GM12872 (cell line): ENCODE measurements at regions not wholly inside any gene's neighbourhood (a gene's known extent, or its start where the extent isn't known, plus 50 kb on each side); places are given as distances from the start of the nearest gene placed in this dataset.

Experiments
- TF ChIP-seq, protein P1 (sequence below): IDR thresholded peaks from 3 replicates; pipeline ENCODE4 v1.5.1; 2011; ENCODE audit warnings: low read depth, mild to moderate bottlenecking, low read length, moderate library complexity; ENCODE audit not compliant: insufficient read depth

DNA sequence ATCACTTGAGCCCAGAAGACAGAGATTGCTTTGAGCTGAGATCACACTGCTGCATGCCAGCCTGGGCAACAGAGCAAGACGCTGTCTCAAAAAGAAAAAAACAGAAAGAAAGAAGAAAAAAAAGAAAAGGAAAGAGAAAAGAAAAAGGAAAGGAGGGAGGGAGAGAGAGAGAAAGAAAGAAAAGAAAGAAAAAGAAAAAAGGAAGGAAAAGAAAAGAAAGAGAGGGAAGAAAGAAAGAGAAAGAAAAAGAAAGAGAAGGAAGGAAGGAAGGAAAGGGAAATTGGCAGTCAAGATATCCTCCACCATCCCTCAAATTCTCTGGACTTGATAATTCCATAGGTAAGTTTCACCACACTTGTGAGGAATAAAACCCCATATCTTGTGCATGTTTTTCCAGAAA lies 71.4 kb upstream of the WSB1 start:
- TF ChIP-seq, protein P1, sequence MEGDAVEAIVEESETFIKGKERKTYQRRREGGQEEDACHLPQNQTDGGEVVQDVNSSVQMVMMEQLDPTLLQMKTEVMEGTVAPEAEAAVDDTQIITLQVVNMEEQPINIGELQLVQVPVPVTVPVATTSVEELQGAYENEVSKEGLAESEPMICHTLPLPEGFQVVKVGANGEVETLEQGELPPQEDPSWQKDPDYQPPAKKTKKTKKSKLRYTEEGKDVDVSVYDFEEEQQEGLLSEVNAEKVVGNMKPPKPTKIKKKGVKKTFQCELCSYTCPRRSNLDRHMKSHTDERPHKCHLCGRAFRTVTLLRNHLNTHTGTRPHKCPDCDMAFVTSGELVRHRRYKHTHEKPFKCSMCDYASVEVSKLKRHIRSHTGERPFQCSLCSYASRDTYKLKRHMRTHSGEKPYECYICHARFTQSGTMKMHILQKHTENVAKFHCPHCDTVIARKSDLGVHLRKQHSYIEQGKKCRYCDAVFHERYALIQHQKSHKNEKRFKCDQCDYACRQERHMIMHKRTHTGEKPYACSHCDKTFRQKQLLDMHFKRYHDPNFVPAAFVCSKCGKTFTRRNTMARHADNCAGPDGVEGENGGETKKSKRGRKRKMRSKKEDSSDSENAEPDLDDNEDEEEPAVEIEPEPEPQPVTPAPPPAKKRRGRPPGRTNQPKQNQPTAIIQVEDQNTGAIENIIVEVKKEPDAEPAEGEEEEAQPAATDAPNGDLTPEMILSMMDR, result no peak

DNA sequence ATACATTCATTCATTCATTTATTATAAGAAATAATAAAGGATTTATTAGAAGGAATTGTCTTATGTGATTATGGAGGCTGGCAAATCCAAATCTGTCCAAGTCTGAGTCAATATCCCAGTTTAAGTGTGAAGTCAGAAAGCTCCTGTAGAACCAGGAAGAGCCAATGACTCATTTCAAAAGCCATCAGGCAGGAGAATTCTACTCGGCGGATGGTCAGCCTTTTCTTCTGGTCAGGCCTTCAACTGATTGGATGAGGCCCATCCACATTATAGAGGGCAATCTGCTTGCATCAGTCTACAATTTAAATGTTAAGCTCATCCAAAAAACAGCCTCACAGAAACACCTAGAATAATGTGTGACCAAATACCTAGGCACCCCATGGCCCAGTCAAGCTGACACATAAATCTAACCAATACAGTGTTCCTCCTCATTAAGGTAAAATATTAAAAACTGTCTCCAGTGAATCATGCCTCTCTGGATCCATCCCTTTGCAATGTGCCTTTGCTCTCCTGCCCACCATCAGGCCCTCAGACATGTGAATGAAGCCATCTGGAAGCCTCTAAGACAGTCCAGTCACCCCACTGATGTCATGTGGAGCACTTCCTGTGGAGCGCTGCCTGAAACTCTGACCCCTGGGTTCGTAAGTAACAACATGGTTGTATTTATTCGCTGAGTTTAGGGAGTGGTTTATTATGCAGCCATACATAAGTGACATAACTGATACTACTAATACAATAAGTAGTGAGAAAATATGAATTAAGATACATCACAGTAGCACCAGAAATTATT lies 69.2 kb upstream of the WSB1 start:
- TF ChIP-seq, protein P1, result no peak

DNA sequence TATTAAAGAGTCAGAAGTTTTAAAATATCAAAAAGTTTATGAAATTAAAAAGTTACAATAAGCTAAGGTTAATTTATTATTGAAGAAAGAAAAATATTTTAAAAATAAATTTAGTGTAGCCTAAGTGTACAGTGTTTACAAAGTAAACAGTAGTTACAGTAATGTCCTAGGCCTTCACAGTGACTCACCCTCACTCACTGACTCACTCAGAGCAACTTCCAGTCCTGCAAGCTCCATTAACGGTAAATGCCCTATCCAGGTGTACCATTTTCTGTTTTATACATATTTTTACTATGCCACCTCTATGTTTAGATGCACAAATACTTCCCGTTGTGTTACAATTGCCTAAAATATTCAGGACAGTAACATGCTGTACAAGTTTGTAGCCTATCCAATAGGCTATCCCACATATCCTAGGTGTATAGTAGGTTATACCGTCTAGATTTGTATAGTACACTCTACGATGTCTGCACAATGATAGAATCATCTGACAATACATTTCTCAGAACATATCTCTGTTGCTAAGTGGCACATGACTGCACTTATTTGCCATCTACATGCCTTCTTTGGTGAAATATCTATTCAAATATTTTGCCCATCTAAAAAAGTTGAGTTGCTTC lies 67.2 kb upstream of the WSB1 start:
- TF ChIP-seq, protein P1, result no peak

DNA sequence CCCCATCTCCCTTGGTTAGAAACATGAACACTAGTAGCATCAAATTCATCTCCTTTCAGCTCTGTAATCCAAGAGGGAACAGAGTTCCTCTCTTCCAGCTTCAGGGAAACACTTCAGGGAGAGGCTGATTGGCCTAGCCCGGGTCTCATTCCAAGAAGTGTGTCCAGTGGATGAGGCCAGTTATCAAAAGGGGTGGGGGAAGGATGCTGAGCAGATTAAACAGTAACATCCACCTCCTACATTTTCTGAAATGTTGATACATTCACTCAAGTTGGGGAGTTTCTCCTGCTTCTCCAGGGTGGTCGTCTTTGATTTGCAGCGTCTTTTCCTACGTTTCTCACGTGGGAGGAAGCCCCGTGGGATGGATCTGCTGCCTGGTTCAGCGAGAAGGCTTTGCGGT lies 62.9 kb upstream of the WSB1 start:
- TF ChIP-seq, protein P1, result no peak

DNA sequence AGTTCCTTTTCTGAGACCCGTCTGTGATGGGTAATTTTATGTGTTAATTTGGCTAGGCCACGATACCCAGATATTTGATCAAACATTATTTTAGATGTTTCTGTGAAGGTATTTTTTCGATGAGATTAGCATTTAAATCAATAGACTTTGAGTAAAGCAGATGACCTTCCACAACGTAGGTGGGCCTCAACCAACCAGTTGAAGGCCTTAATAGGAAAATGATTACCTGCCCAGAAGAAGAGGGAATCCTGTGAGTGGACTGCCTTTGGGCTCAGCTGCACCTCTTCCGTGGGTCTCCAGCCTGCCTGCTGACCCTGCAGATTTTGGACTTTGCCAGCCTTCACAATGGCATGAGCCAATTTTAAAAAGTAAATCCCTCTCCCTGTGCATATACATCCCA lies 61.6 kb upstream of the WSB1 start:
- TF ChIP-seq, protein P1, result no peak

DNA sequence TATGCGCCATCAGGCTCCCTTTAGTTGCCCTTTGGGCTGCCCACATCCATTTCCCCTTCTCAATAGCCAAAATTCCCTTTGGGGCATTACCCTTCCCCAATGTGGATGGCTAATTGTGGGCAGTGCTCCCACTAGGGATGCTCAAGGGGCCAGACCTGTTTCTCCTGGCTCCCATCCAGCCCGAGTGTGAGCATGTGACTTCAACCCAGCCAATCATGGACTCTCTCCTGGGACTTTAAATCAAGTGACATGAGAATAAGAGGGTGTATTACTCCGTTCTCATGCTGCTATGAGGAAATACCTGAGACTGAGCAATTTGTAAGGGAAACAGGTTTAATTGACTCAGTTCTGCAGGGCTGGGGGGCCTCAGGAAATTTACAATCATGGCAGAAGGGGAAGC lies 60.9 kb upstream of the WSB1 start:
- TF ChIP-seq, protein P1, result no peak

DNA sequence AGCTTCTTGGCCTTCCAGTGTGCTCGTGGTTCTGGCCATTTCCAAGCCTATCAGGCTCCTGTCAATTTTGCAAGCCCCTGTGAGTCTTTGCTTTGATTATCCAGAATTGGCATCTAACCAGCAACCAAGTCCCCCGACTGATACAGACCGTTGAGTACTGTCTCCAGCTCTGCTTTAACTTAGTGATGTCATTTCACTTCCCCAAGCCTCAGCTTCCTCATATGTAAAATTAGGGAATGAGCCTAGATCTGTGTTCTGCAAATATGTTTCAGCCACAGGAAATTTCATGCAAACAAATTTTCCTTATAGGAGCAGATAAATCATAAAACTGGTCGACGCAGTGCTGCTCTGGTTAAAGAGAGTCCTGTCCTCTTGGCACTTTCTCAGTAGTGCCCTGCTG lies 60.1 kb upstream of the WSB1 start:
- TF ChIP-seq, protein P1, result no peak
